Glomerular visceral epithelial cell (primary cell): ENCODE measurements at regions not wholly inside any gene's neighbourhood (a gene's known extent, or its start where the extent isn't known, plus 50 kb on each side); places are given as distances from the start of the nearest gene placed in this dataset.

Experiments
- DNase-seq: peaks from one replicate; pipeline ENCODE4 v3.0.0-alpha.2; 2016; ENCODE audit errors: extremely low spot score

GRCh38 chr2:6203291-6203959, 511.2 kb downstream of the SOX11 start:
- no peak for DNase-seq

GRCh38 chr2:6206882-6207281, 514.7 kb downstream of the SOX11 start:
- DNase-seq, result no peak

- no peak for DNase-seq
Measured at GRCh38 chr2:6211236-6211635, 519.1 kb downstream of the SOX11 start.

- no peak for DNase-seq
Measured at GRCh38 chr2:6212491-6212890, 520.3 kb downstream of the SOX11 start.

DNA sequence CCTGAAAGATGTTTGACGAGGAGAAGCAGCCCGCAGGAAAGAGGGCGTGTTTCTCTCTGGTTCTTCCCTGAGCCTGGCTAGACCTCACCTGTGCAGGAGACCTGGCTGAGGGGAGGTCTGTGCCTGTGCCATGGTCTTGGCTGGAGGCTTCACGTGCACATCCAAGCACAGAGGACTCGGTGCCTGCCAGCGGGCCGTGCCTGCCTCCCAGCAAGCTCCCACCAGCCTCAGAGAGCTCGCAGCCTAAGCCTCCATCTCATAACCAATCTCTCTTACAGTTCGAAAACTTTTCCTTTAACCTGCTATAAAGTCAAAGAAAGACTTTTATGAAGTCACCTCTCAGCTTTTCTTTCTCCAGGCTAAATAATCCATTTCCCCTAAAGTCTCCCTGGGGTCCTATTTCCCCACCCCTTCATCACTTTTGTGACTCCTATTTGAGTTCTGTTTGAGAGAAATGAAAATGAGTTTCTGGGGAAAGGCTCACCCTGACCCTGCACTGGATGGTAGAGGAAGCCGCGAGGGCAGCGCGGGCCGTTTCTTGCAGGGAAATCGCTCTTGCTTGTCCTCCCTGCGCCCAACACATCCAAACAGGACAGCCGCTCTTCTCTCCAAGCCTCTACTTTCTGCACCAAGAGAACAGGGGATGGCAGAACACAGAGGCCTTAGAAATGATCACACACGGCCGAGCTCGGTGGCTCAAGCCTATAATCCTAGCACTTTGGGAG, 521.0 kb downstream of the SOX11 start:
- no peak for DNase-seq

DNA sequence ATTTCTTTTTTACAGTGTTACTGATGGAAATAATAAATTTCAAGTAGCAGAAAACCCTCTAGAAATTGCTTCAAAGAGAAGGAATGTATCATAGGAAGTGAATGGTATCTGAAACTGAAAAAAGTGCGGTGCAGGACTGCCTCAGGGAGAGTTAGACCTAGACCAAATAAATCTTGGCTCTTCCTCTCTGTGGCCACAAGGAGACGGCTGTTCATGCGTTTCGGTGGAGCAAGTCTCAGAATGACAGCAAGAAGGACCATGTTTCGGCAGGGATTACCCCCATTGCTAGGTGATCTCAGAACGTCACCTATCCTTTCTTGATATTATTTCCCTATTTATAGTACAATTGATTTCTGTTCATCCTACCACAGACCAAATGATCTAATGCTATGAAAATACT, 522.3 kb downstream of the SOX11 start:
- DNase-seq, result no peak

- no peak for DNase-seq
Measured at GRCh38 chr2:6215053-6215452, 522.9 kb downstream of the SOX11 start.

GRCh38 chr2:6216234-6216633, 524.0 kb downstream of the SOX11 start:
- no peak for DNase-seq

DNA sequence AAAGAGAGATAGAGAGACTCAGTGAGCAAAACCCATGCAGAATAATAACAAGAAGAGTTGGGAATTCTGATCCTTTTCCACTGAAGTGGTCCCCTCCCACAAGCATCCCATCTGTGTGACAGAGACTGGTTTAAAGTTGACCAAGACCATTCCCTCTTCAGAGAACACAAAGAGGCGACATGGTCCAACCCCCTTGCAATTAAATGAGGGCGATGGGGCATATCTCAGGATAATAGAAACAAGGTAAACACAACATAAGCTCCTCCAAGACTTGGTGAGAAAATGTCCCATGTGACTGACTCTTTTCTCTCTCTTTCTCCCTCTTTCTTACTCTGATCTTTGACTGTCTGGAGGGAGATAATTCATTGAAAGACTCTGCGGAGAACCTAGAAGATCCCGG, 526.7 kb downstream of the SOX11 start:
- no peak for DNase-seq

DNA sequence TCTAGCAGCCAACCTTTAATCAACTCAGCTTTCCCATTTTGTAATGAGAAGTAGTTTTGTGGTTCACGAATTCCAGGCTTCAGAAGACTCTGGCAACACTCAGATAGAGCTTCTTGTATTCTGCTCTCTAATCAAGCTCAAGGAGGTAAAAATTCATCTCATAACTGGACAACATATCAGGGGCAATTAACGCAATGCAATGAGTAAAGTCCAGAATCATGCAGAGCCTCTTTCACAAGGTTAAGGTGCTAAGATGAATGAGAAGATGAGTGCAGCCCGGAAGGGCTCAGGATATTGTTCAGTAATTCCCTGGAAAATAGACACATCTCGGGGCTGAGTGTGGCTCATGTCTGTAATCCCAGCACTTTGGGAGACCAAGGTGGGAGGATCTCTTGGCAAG, 527.7 kb downstream of the SOX11 start:
- no peak for DNase-seq

GRCh38 chr2:6222296-6222695, 530.1 kb downstream of the SOX11 start:
- no peak for DNase-seq

GRCh38 chr2:6224267-6224666, 532.1 kb downstream of the SOX11 start:
- no peak for DNase-seq

- no peak for DNase-seq
Measured at GRCh38 chr2:6228251-6228650, 536.1 kb downstream of the SOX11 start.

GRCh38 chr2:6231166-6231565, 539.0 kb downstream of the SOX11 start:
- no peak for DNase-seq

DNA sequence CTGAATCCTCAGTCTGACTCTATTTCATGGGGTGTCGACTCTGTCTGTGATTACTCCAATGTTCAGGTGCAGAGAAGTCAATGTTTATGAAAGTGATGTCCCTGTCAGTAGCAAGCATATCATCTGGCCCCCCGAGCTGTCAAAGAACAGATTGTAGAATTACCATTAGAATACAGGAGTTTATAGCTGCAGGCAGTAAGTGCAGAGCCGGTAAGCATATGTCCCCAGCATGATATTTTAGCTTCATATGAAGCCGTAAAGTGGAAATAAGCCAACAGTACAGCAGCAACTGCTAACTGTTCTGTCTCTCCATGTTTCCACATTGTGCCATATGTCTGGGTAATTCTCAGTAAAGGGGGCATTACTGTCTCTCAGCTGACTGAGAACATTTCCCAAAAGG, 541.8 kb downstream of the SOX11 start:
- no peak for DNase-seq

DNA sequence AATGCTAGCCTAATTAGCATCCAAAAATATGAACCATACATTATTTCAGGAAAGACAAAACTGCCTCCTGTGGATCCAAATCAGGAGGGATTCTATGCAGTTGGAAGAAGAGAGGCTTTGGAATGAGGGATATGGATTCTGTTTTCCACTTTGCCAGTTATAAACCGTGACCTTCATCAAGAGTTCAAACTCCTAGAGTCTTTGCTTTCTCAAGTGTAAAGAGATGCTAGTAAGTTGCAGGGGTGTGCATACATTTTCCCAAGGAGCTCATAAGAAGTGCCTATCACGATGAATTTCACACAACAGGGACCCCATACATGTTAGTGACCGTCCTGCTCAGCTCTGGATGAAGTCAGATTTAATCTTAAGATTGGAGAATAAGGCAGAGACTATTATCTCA, 542.5 kb downstream of the SOX11 start:
- no peak for DNase-seq

GRCh38 chr2:6236317-6236716, 544.1 kb downstream of the SOX11 start:
- no peak for DNase-seq

DNA sequence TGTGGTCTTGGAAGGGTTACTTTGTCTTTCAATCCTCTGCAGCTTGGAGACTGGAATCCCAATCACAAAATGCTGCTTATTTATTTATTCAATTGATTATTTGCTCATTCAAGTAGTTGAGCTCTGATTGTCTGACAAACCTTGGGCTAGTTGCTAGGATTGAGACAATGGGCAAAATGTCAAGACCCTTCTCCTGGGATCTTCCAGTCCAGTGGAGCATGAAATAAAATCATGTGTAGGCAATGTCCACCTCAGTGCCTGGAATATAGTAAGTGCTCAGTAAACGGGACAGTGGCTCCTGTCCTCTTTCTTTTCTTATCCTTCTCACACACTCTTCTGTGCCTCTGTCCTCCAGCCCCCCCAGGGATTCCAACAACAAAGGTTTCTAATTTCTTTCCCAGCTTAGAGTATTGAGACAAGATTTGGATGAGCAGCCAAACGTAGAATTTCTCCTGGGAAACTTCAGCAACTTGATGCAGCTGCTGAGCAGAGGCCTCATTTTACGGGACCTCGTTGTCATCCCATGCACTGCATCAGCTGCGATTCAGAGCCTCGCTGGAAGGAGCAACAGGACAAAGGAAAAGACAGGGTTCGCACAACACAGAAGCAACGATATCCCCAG, 545.0 kb downstream of the SOX11 start:
- DNase-seq, result no peak

DNA sequence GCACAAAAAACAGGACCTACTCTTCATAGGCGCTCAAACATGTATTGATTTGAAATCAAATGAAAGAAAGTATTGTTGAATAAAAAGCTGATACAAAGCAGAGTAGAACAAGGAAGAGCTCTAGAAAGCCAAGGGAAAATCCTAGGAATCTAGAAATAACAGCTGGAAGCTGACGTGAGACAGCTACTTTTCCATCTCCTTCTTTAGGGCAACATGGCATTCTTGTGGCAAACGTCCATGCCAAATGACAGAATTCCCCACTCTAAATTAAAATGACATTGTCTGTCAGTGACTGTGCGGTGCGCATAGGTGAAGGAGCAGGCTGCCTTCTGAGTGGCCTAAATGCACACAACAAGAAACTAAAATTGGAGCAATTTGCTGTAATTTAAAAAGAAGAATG, 557.4 kb downstream of the SOX11 start:
- DNase-seq, result no peak

DNA sequence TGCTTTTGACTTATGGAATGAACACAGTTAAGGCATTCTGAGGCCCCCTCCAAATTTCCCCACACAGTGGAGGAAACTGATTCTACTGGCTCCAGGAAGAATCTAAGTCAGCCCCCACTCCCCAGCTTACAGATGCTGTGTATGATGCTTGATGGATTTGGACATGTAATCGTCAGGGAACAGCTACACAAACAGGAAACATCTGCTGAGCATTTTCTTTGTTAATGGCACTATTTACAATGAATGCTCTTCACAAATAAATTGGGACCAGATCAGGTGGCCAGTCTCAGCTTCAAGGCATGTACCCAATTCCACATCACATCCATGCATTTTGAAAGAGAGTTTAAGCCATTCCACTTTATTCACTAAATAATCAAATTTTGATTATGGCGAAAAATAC, 562.3 kb downstream of the SOX11 start:
- no peak for DNase-seq

GRCh38 chr2:6264198-6264597, 572.0 kb downstream of the SOX11 start:
- no peak for DNase-seq

DNA sequence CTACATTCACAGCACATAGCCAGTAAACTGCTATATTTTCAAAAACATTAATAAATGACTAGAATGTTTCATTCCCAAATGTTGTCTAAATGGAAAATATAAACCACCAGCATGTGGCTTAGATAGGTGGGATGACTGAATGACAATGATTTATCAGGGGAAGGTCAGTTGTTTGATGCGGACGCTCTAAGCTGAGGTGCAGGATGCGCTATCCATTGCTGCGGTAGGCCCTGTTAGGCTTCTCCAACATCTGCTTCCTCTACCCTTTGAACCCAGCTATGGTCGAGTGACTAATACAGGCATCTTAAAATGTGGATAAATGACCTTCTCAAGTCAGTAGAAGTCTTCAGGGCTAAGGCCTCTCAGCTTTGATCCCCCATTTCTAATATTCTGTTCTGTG, 584.2 kb downstream of the CMPK2 start:
- no peak for DNase-seq

- DNase-seq, result no peak
Measured at GRCh38 chr2:6283259-6283658, 582.4 kb downstream of the CMPK2 start.
